DND-41 (cell line): ENCODE measurements at regions not wholly inside any gene's neighbourhood (a gene's known extent, or its start where the extent isn't known, plus 50 kb on each side); places are given as distances from the start of the nearest gene placed in this dataset.

Experiments
- ATAC-seq: fragments of 200-7000 bp; cut with Tn5 transposase; 3 replicates; pipeline ENCODE4 v1.9.1; 2021; ENCODE audit warnings: low read depth; ENCODE audit not compliant: insufficient read depth
- DNase-seq: peaks from one replicate; pipeline ENCODE4 v3.0.0-alpha.2; 2020
- H2AFZ ChIP-seq: 2 replicates; pipeline ENCODE4 v1.6.0; 2012; ENCODE audit warnings: low read depth, low read length
- H3K27ac ChIP-seq: 2 replicates; pipeline ENCODE4 v1.5.1; 2012; ENCODE audit warnings: low read length, inconsistent platforms
- H3K27me3 ChIP-seq: fragments of 200-600 bp; sonication (generic); 2 replicates; pipeline ENCODE4 v1.6.0; 2012; ENCODE audit warnings: low read length, mild to moderate bottlenecking, inconsistent platforms; ENCODE audit not compliant: insufficient read depth, poor library complexity
- H3K36me3 ChIP-seq: 2 replicates; pipeline ENCODE4 v1.5.1; 2012; ENCODE audit warnings: low read length, inconsistent platforms; ENCODE audit not compliant: insufficient read depth
- H3K4me1 ChIP-seq: 2 replicates; pipeline ENCODE4 v1.5.1; 2012; ENCODE audit warnings: mild to moderate bottlenecking, low read length; ENCODE audit not compliant: insufficient read depth
- H3K4me2 ChIP-seq: 2 replicates; pipeline ENCODE4 v1.6.0; 2012; ENCODE audit warnings: mild to moderate bottlenecking, moderate library complexity, low read length, inconsistent platforms; ENCODE audit not compliant: insufficient read depth
- H3K4me3 ChIP-seq, 2 experiments: fragments of 200-600 bp in 1 of 2; shearing (Covaris generic) in 1 of 2; 2 replicates each; pipeline ENCODE4 v1.5.1; 2012 to 2016; ENCODE audit warnings: inconsistent platforms in 2 of 2, low read length in 2 of 2, mild to moderate bottlenecking in 2 of 2, low read depth in 1 of 2, moderate library complexity in 1 of 2
- H3K79me2 ChIP-seq: 2 replicates; pipeline ENCODE4 v1.6.0; 2012; ENCODE audit warnings: low read length, inconsistent platforms; ENCODE audit not compliant: insufficient read depth
- H3K9ac ChIP-seq: 2 replicates; pipeline ENCODE4 v1.6.0; 2012; ENCODE audit warnings: low read depth, mild to moderate bottlenecking, inconsistent platforms, low read length, moderate library complexity
- H3K9me3 ChIP-seq: 2 replicates; pipeline ENCODE4 v1.5.1; 2012; ENCODE audit warnings: low read length, moderate library complexity, mild to moderate bottlenecking, inconsistent platforms; ENCODE audit not compliant: insufficient read depth, severe bottlenecking
- H4K20me1 ChIP-seq: 2 replicates; pipeline ENCODE4 v1.6.0; 2012; ENCODE audit warnings: low read length; ENCODE audit not compliant: insufficient read depth
- EZH2 ChIP-seq: IDR thresholded peaks from 3 replicates; pipeline ENCODE4 v1.6.1; 2012; ENCODE audit warnings: borderline replicate concordance, low read depth, mild to moderate bottlenecking, moderate library complexity, low read length, inconsistent platforms; ENCODE audit not compliant: severe bottlenecking
- TF ChIP-seq, protein P1 (sequence below): IDR thresholded peaks from 2 replicates; pipeline ENCODE4 v1.5.1; 2012; ENCODE audit warnings: borderline replicate concordance, low read length, moderate library complexity, mild to moderate bottlenecking; ENCODE audit not compliant: poor library complexity, severe bottlenecking; ENCODE audit errors: extremely low read depth

DNA sequence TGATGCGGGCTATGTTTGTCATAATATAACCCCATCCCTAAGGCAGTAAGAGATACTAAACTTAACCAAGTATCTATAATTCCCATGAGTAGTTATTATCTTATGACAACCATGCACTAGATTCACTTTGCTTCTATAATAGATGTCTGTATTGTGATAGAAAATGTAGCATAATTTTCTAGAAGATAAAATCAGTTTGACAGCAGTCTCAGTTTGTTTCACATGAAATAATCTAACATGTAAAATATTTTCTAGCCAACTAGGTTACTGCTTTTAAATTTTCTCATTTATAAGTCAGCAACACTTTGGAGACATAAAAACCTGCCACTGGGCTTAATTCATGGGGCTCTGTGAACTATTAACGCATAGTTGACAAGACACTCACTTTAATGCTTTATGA is 1410.7 kb upstream of the ATXN8OS start:
- no peak for TF ChIP-seq EZH2
- TF ChIP-seq, protein P1, sequence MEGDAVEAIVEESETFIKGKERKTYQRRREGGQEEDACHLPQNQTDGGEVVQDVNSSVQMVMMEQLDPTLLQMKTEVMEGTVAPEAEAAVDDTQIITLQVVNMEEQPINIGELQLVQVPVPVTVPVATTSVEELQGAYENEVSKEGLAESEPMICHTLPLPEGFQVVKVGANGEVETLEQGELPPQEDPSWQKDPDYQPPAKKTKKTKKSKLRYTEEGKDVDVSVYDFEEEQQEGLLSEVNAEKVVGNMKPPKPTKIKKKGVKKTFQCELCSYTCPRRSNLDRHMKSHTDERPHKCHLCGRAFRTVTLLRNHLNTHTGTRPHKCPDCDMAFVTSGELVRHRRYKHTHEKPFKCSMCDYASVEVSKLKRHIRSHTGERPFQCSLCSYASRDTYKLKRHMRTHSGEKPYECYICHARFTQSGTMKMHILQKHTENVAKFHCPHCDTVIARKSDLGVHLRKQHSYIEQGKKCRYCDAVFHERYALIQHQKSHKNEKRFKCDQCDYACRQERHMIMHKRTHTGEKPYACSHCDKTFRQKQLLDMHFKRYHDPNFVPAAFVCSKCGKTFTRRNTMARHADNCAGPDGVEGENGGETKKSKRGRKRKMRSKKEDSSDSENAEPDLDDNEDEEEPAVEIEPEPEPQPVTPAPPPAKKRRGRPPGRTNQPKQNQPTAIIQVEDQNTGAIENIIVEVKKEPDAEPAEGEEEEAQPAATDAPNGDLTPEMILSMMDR = no peak
- H3K4me1 ChIP-seq = no peaks in the 10 kb centered on the region
- no peak overlapping the region for H2AFZ ChIP-seq

DNA sequence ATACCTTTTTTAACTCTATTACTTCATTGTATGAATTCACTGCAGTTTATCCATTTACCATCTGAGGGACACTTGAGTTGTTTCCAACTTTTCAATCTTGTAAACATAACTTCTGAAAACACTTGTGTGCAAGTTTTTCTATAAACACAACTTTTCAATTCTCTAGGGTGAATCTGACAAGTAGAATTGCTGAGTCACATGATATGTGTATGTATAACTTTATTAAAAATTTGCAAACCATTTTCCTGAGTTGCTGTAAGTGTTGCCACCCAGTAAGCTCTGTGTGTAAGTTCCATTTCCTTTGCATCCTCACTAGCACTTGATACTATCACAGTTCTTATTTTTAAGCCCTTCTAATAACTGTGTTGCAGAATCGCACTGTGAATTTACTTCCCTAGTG is 1415.6 kb upstream of the ATXN8OS start:
- Histone ChIP-seq H3K27me3 (no peaks in the 10 kb centered on the region), H3K9ac (no peak overlapping the region), H3K4me1 (no peaks in the 10 kb centered on the region), H4K20me1 (no peaks in the 10 kb centered on the region), H3K4me3 (no peak overlapping the region), H2AFZ (no peak overlapping the region), H3K4me2 (no peak overlapping the region), H3K36me3 (no peaks in the 10 kb centered on the region), H3K79me2 (no peaks in the 10 kb centered on the region), H3K9me3 (no peaks in the 10 kb centered on the region), H3K27ac (no peak overlapping the region)
- no peak for TF ChIP-seq EZH2
- TF ChIP-seq, protein P1 = no peak
- DNase-seq = no peak
- ATAC-seq = no peak

More for the DNA sequence above, 1410.7 kb upstream of the ATXN8OS start:
- DNase-seq = no peak
- Histone ChIP-seq H4K20me1 (no peaks in the 10 kb centered on the region), H3K9me3 (no peaks in the 10 kb centered on the region), H3K9ac (no peak overlapping the region), H3K27ac (no peak overlapping the region), H3K79me2 (no peaks in the 10 kb centered on the region), H3K4me3 (no peak overlapping the region), H3K36me3 (no peaks in the 10 kb centered on the region), H3K27me3 (no peaks in the 10 kb centered on the region), H3K4me2 (no peak overlapping the region)
- ATAC-seq = no peak

DNA sequence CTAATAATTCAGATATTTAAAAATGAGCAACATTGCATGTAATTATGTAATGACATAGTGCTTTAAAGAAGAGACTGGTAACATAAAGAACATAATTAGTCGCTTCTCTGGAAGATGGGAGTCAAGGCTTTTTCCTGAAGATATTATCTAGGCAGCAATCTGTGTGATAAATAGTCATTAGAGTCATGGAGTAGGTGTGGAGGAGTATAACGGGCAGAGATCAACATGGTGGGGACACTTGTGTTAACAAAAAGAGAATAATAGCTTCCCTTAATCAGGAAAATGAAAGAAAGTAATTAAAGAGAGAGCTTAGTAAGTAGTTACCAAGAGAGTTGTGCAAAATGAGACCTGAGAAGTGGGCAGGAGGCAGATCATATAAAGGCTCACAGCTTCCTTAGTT is 1417.1 kb upstream of the ATXN8OS start:
- no peak for ATAC-seq
- Histone ChIP-seq H3K36me3 (no peaks in the 10 kb centered on the region), H3K4me1 (no peaks in the 10 kb centered on the region), H3K27ac (no peak overlapping the region), H4K20me1 (no peaks in the 10 kb centered on the region), H2AFZ (no peak overlapping the region), H3K4me3 (no peak overlapping the region), H3K4me2 (no peak overlapping the region), H3K9ac (no peak overlapping the region), H3K9me3 (no peaks in the 10 kb centered on the region), H3K27me3 (no peaks in the 10 kb centered on the region), H3K79me2 (no peaks in the 10 kb centered on the region)
- TF ChIP-seq EZH2 = no peak
- TF ChIP-seq, protein P1 = no peak
- DNase-seq = no peak
